SK-N-SH (cell line): ENCODE measurements at regions not wholly inside any gene's neighbourhood (a gene's known extent, or its start where the extent isn't known, plus 50 kb on each side); places are given as distances from the start of the nearest gene placed in this dataset.

Source experiments
- CTCF ChIA-PET: fragments of 300-600, 350-600 bp; formaldehyde crosslinking; extraction: SDS; loops from one replicate; lab custom pipeline; 2021; lab: Yijun Ruan, JAX
- POLR2A ChIA-PET: fragments of 350-600 bp; sonication (Branson Sonifier 250); formaldehyde crosslinking; extraction: SDS; loops from one replicate; lab custom pipeline; 2020; ENCODE audit warnings: antibody characterized with exemption, inconsistent platforms; lab: Yijun Ruan, JAX
- DNase-seq: peaks from one replicate; pipeline ENCODE4 v3.0.0; 2012
- H2AFZ ChIP-seq: fragments of 200-600 bp; sonication (generic); 2 replicates; pipeline ENCODE4 v1.8.1; 2016; ENCODE audit warnings: antibody characterized with exemption, mild to moderate bottlenecking, low read depth
- H3F3A ChIP-seq: fragments of 200-600 bp; sonication (generic); replicated peaks from 2 replicates; pipeline ENCODE3; 2016; ENCODE audit warnings: antibody characterized with exemption, mild to moderate bottlenecking; ENCODE audit not compliant: insufficient read depth
- H3K27ac ChIP-seq, 2 experiments: fragments of 200-500 bp in 1 of 2; fragments of 200-600 bp in 1 of 2; sonication (Bioruptor generic) in 1 of 2; sonication (generic), shearing (Covaris generic) in 1 of 2; 2 replicates each; pipeline versions ENCODE4 v1.5.1 to v1.6.1; 2014 to 2016; ENCODE audit warnings: low read depth in 2 of 2, inconsistent platforms in 1 of 2, low read length in 1 of 2, mild to moderate bottlenecking in 1 of 2, mixed read lengths in 1 of 2
- H3K27me3 ChIP-seq: fragments of 200-600 bp; sonication (generic), shearing (Covaris generic); 2 replicates; pipeline ENCODE4 v1.6.1; 2016; ENCODE audit warnings: mixed run types; ENCODE audit not compliant: insufficient read depth
- H3K36me3 ChIP-seq, 2 experiments: fragments of 200-500 bp in 1 of 2; fragments of 200-600 bp in 1 of 2; sonication (Bioruptor generic) in 1 of 2; sonication (generic) in 1 of 2; replicated peaks in 1 of 2; 2 replicates each; pipeline versions ENCODE3 to v1.5.1; 2014 to 2016; ENCODE audit warnings: low read length in 1 of 2, mild to moderate bottlenecking in 1 of 2; ENCODE audit not compliant: insufficient read depth in 2 of 2, control insufficient read depth in 1 of 2
- H3K4me1 ChIP-seq, 2 experiments: fragments of 200-500 bp in 1 of 2; fragments of 200-600 bp in 1 of 2; sonication (Bioruptor generic) in 1 of 2; sonication (generic), shearing (Covaris generic) in 1 of 2; 2 replicates each; pipeline versions ENCODE4 v1.5.1 to v1.6.1; 2014 to 2016; ENCODE audit warnings: low read depth in 1 of 2, low read length in 1 of 2, mixed run types in 1 of 2; ENCODE audit not compliant: insufficient read depth in 2 of 2, control insufficient read depth in 1 of 2
- H3K4me2 ChIP-seq: fragments of 200-600 bp; sonication (generic), shearing (Covaris generic); 2 replicates; pipeline ENCODE4 v1.6.1; 2017; ENCODE audit warnings: mixed run types
- H3K4me3 ChIP-seq, 2 experiments: fragments of 200-500 bp in 1 of 2; fragments of 200-600 bp in 1 of 2; sonication (Bioruptor generic) in 1 of 2; sonication (generic), shearing (Covaris generic) in 1 of 2; 2 replicates each; pipeline versions ENCODE4 v1.5.1 to v1.8.1; 2014 to 2016; ENCODE audit warnings: low read depth in 2 of 2, inconsistent platforms in 1 of 2, low read length in 1 of 2, mild to moderate bottlenecking in 1 of 2, mixed read lengths in 1 of 2, moderate library complexity in 1 of 2
- H3K79me2 ChIP-seq: fragments of 200-600 bp; sonication (generic); 2 replicates; pipeline ENCODE4 v1.8.1; 2017; ENCODE audit warnings: mild to moderate bottlenecking; ENCODE audit not compliant: insufficient read depth
- H3K9ac ChIP-seq: fragments of 200-600 bp; sonication (generic); 2 replicates; pipeline ENCODE4 v1.6.1; 2017; ENCODE audit warnings: mixed run types
- H3K9me2 ChIP-seq: fragments of 200-600 bp; sonication (generic); 2 replicates; pipeline ENCODE4 v1.6.1; 2017; ENCODE audit warnings: mixed run types
- H3K9me3 ChIP-seq: fragments of 200-600 bp; sonication (generic); 2 replicates; pipeline ENCODE4 v1.6.1; 2017; ENCODE audit warnings: mixed run types, mild to moderate bottlenecking, moderate library complexity
- H4K20me1 ChIP-seq: fragments of 200-600 bp; sonication (generic); 2 replicates; pipeline ENCODE4 v1.6.1; 2017; ENCODE audit warnings: mild to moderate bottlenecking, mixed run types; ENCODE audit not compliant: insufficient read depth
- EZH2phosphoT487 ChIP-seq: fragments of 200-600 bp; sonication (generic); IDR thresholded peaks from 2 replicates; pipeline ENCODE4 v1.6.1; 2017; ENCODE audit warnings: low read depth, mixed run types, mild to moderate bottlenecking, antibody characterized with exemption, moderate library complexity, borderline replicate concordance
- GABPA ChIP-seq: IDR thresholded peaks from 2 replicates; pipeline ENCODE4 v1.4.0; 2012; ENCODE audit warnings: low read depth, mild to moderate bottlenecking
- MEF2A ChIP-seq: IDR thresholded peaks from 2 replicates; pipeline ENCODE4 v1.4.0; 2012; ENCODE audit warnings: low read depth, borderline replicate concordance
- MXI1 ChIP-seq: IDR thresholded peaks from 2 replicates; pipeline ENCODE4 v1.6.1; 2012; ENCODE audit warnings: mild to moderate bottlenecking, low read depth, low read length, improper control_type of control experiment
- NFIC ChIP-seq: IDR thresholded peaks from 2 replicates; pipeline ENCODE4 v1.4.0; 2012; ENCODE audit warnings: borderline replicate concordance
- SMC3 ChIP-seq: IDR thresholded peaks from 2 replicates; pipeline ENCODE4 v1.6.1; 2012; ENCODE audit warnings: low read depth, low read length, improper control_type of control experiment
- TCF12 ChIP-seq: IDR thresholded peaks from 2 replicates; pipeline ENCODE4 v1.4.0; 2012
- TF ChIP-seq, protein P1 (sequence below): fragments of 200-600 bp; sonication (generic); IDR thresholded peaks from 2 replicates; pipeline ENCODE4 v1.6.1; 2017; ENCODE audit warnings: antibody characterized with exemption, mild to moderate bottlenecking, moderate library complexity
- TF ChIP-seq, protein P2 (sequence below): IDR thresholded peaks from 2 replicates; pipeline ENCODE4 v1.4.0; 2012; ENCODE audit warnings: low read depth, borderline replicate concordance
- TF ChIP-seq, protein P3 (sequence below): IDR thresholded peaks from 2 replicates; pipeline ENCODE4; 2012
- TF ChIP-seq, protein P4 (sequence below): IDR thresholded peaks from 2 replicates; pipeline ENCODE4 v1.6.1; 2012; ENCODE audit warnings: mild to moderate bottlenecking, low read depth, low read length, moderate library complexity

DNA sequence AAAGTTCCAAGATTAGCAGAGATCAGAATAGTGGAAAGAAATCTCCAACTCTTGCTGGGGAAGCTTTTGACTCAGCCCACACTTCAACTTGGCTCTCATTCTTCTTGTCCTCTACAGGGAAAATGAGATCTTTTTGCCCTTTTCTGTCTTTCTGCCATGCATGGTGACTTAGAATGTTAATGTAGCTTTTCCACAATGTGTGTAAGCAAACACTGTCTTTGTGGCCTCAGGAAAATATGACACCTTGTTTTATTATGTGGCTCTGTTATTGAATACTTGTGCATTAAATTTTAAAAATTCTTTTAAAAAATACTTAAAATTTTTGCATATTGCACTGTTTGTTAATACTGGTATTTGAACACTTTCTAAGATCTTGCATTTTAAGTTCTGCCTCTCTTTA is 65.4 kb upstream of the WDR75 start:
- H3K4me3 ChIP-seq: no peak overlapping the region
- peak overlapping the region; percentile 58 for H3K27ac ChIP-seq
- H3K9me2 ChIP-seq: no peaks in the 10 kb centered on the region
- H3K4me1 ChIP-seq: peaks cover 0 to 18% of the 10 kb centered on the region in 2 experiments; a peak in 2 of 4 replicates
- 0 out of 2 replicates have a peak overlapping the region, but pooled peaks have one; percentile 23 for H2AFZ ChIP-seq
- TF ChIP-seq EZH2phosphoT487 (no peak), MEF2A (no peak), NFIC (no peak), GABPA (no peak), SMC3 (no peak), MXI1 (no peak), TCF12 (no peak)
- TF ChIP-seq, protein P1, sequence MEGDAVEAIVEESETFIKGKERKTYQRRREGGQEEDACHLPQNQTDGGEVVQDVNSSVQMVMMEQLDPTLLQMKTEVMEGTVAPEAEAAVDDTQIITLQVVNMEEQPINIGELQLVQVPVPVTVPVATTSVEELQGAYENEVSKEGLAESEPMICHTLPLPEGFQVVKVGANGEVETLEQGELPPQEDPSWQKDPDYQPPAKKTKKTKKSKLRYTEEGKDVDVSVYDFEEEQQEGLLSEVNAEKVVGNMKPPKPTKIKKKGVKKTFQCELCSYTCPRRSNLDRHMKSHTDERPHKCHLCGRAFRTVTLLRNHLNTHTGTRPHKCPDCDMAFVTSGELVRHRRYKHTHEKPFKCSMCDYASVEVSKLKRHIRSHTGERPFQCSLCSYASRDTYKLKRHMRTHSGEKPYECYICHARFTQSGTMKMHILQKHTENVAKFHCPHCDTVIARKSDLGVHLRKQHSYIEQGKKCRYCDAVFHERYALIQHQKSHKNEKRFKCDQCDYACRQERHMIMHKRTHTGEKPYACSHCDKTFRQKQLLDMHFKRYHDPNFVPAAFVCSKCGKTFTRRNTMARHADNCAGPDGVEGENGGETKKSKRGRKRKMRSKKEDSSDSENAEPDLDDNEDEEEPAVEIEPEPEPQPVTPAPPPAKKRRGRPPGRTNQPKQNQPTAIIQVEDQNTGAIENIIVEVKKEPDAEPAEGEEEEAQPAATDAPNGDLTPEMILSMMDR: no peak
- TF ChIP-seq, protein P2, sequence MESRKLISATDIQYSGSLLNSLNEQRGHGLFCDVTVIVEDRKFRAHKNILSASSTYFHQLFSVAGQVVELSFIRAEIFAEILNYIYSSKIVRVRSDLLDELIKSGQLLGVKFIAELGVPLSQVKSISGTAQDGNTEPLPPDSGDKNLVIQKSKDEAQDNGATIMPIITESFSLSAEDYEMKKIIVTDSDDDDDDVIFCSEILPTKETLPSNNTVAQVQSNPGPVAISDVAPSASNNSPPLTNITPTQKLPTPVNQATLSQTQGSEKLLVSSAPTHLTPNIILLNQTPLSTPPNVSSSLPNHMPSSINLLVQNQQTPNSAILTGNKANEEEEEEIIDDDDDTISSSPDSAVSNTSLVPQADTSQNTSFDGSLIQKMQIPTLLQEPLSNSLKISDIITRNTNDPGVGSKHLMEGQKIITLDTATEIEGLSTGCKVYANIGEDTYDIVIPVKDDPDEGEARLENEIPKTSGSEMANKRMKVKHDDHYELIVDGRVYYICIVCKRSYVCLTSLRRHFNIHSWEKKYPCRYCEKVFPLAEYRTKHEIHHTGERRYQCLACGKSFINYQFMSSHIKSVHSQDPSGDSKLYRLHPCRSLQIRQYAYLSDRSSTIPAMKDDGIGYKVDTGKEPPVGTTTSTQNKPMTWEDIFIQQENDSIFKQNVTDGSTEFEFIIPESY: no peak
- TF ChIP-seq, protein P3, sequence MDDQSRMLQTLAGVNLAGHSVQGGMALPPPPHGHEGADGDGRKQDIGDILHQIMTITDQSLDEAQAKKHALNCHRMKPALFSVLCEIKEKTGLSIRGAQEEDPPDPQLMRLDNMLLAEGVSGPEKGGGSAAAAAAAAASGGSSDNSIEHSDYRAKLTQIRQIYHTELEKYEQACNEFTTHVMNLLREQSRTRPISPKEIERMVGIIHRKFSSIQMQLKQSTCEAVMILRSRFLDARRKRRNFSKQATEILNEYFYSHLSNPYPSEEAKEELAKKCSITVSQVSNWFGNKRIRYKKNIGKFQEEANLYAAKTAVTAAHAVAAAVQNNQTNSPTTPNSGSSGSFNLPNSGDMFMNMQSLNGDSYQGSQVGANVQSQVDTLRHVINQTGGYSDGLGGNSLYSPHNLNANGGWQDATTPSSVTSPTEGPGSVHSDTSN: no peak
- TF ChIP-seq, protein P4, sequence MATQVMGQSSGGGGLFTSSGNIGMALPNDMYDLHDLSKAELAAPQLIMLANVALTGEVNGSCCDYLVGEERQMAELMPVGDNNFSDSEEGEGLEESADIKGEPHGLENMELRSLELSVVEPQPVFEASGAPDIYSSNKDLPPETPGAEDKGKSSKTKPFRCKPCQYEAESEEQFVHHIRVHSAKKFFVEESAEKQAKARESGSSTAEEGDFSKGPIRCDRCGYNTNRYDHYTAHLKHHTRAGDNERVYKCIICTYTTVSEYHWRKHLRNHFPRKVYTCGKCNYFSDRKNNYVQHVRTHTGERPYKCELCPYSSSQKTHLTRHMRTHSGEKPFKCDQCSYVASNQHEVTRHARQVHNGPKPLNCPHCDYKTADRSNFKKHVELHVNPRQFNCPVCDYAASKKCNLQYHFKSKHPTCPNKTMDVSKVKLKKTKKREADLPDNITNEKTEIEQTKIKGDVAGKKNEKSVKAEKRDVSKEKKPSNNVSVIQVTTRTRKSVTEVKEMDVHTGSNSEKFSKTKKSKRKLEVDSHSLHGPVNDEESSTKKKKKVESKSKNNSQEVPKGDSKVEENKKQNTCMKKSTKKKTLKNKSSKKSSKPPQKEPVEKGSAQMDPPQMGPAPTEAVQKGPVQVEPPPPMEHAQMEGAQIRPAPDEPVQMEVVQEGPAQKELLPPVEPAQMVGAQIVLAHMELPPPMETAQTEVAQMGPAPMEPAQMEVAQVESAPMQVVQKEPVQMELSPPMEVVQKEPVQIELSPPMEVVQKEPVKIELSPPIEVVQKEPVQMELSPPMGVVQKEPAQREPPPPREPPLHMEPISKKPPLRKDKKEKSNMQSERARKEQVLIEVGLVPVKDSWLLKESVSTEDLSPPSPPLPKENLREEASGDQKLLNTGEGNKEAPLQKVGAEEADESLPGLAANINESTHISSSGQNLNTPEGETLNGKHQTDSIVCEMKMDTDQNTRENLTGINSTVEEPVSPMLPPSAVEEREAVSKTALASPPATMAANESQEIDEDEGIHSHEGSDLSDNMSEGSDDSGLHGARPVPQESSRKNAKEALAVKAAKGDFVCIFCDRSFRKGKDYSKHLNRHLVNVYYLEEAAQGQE: no peak
- H4K20me1 ChIP-seq: no peaks in the 10 kb centered on the region
- peaks cover 48% of the 10 kb centered on the region for H3F3A ChIP-seq
- no peak overlapping the region for H3K9ac ChIP-seq
- H3K79me2 ChIP-seq: no peaks in the 10 kb centered on the region
- ChIA-PET POLR2A (no interaction called here), CTCF (no interaction called here)
- no peaks in the 10 kb centered on the region for H3K9me3 ChIP-seq
- H3K4me2 ChIP-seq: no peak overlapping the region
- no peaks in the 10 kb centered on the region for H3K36me3 ChIP-seq
- no peak for DNase-seq
- H3K27me3 ChIP-seq: no peaks in the 10 kb centered on the region
